Suprapubic skin (tissue), 4 donors: ENCODE measurements at regions not wholly inside any gene's neighbourhood (a gene's known extent, or its start where the extent isn't known, plus 50 kb on each side); places are given as distances from the start of the nearest gene placed in this dataset.

Experiments used
- CTCF ChIP-seq, 2 donors: fragments of 200-600 bp in 1 of 2; fragments of 450-650 bp in 1 of 2; sonication (generic) in 1 of 2; IDR thresholded peaks; one replicate each; pipeline ENCODE4 v1.5.1; 2016 to 2019; ENCODE audit warnings: antibody characterized with exemption in 2 of 2, mild to moderate bottlenecking in 1 of 2, moderate library complexity in 1 of 2
- EP300 ChIP-seq: sonication (generic); formaldehyde crosslinking; IDR thresholded peaks from one replicate; pipeline ENCODE4 v1.6.1; 2017; ENCODE audit warnings: antibody characterized with exemption
- POLR2A ChIP-seq, 2 donors: fragments of 450-650 bp; IDR thresholded peaks; one replicate each; pipeline ENCODE4 v1.6.1; 2017; ENCODE audit warnings: antibody characterized with exemption in 2 of 2, mild to moderate bottlenecking in 2 of 2, moderate library complexity in 2 of 2
- POLR2AphosphoS5 ChIP-seq, 3 donors: sonication (generic); formaldehyde crosslinking; IDR thresholded peaks; one replicate each; pipeline ENCODE4 v1.6.1; 2017; ENCODE audit warnings: antibody characterized with exemption in 3 of 3

- TF ChIP-seq POLR2A (IDR thresholded peaks at IDR 0.05) = no peak
- no peak for TF ChIP-seq CTCF (IDR thresholded peaks at IDR 0.05)
- TF ChIP-seq EP300 = no peak
- no peak for TF ChIP-seq POLR2AphosphoS5 (IDR thresholded peaks at IDR 0.05)
Observed at GRCh38 chr6:775863-776262, 82.9 kb upstream of the EXOC2 start.
